GM19438 (cell line): ENCODE measurements at regions not wholly inside any gene's neighbourhood (a gene's known extent, or its start where the extent isn't known, plus 50 kb on each side); places are given as distances from the start of the nearest gene placed in this dataset.

Experiments used
- ATAC-seq: cut with Tn5 transposase; IDR thresholded peaks from one replicate; pipeline ENCODE4 v1.9.1; 2021; ENCODE audit warnings: low read depth; ENCODE audit not compliant: unreplicated experiment

DNA sequence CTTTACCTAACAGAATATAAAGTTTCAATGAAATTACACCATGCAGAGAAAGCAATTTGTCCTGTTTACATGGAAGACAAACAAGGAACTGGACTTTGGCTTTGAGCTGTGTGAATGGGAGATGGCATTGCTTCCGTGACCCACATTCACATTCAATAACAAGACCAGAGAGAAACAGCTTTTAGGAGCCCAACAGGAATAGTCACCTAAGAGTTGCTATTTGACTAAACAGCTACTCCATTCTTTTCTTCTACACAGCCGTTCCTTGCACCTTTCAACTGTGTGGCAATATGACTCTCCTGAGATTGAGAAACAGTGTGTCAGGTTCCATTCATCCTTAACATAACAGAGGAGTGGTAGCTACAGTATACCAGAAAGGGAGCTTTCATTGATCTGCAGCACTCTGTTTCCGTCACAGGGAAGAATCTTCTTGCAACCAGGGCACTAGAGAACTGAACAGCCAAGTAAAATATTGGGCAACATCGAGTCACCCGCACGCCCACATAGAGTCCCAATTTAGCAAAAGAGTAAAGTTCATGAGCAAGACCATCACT lies 355.1 kb downstream of the HAO1 start:
- ATAC-seq = no peak

- no peak for ATAC-seq
Observed at GRCh38 chr20:7586481-7586880, 353.8 kb downstream of the HAO1 start.

GRCh38 chr20:7589164-7589563 lies 351.1 kb downstream of the HAO1 start:
- ATAC-seq = no peak

GRCh38 chr20:7596541-7596940 lies 343.7 kb downstream of the HAO1 start:
- ATAC-seq = no peak

DNA sequence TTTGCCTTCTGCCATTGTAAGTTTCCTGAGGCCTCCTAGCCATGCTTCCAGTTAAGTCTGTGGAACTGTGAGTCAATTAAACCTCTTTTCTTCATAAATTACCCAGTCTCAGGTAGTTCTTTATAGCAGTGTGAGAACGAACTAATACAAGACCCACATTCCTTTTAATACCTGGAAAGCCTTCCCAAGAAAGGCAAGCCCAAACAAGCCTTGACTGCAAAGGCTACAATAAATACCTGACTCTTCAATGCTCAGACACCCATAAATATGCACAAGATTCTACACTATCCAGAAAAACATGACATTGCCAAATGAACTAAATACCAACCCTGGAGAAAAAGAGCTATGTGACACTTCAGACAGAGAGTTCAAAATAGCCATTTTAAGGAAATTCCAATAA lies 338.8 kb downstream of the HAO1 start:
- ATAC-seq = no peak

- ATAC-seq = no peak
Observed at GRCh38 chr20:7606941-7607340, 333.3 kb downstream of the HAO1 start.

DNA sequence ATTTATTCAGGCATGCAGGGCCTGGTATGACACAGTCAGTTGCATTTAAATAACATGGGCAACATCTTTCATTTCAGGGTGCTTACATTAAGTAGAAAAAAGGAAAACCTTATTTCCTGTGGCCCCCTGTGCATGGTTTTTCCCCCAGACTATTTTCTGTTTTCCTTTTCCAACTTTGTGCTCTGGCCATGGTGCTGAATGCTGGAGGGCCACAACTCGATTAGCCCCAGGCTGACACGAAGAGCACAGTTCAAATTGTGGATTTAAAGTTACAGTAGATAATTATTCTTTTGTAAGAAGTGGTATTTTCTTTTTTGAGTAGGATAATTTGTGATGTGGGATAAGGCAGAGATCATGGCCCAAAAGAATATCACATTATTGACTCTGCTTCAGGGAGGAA lies 332.0 kb downstream of the HAO1 start:
- no peak for ATAC-seq

GRCh38 chr20:7609251-7609650 lies 331.0 kb downstream of the HAO1 start:
- ATAC-seq = no peak

DNA sequence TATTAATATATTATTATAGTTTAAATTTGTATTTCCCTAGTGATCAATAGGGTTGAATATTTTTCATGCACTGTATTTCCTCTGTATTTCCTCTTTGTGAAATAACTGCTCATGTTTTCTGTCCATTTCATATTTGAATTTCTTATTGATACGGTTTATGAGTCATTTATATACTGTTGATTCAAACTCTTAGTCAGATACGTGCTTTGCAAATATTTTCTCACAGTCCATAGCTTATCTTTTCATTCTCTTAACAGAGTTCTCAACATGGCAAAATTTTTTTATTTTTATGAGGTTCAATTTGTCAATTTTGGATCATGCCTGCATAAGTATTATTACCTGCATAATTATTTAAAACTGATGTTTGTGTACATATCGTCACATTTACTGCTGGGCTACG lies 329.6 kb downstream of the HAO1 start:
- no peak for ATAC-seq

GRCh38 chr20:7617797-7618196 lies 322.5 kb downstream of the HAO1 start:
- ATAC-seq = no peak

DNA sequence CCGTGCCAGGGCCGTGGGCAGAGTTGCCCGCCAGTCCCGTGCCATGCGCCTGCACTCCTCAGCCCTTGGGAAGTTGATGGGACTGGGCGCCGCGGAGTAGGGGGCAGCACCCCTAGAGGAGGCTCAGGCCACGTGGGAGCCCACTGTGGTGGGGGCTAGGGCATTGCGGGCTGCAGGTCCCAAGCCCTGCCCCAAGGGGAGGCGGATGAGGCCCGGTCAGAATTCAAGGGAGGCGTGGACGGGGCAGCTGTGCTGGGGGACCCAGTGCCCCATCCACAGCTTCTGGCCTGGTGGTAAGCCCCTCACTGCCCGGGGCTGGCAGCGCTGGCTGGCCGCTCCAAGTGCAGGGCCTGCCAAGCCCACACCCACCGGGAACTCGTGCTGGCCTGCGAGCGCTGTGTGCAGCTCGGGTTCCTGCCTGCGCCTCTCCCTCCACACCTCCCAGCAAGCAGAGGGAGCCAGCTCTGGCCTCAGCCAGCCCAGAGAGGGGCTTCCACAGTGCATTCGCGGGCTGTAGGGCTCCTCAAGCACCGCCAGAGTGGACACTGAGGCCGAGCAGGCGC lies 317.8 kb downstream of the HAO1 start:
- no peak for ATAC-seq

DNA sequence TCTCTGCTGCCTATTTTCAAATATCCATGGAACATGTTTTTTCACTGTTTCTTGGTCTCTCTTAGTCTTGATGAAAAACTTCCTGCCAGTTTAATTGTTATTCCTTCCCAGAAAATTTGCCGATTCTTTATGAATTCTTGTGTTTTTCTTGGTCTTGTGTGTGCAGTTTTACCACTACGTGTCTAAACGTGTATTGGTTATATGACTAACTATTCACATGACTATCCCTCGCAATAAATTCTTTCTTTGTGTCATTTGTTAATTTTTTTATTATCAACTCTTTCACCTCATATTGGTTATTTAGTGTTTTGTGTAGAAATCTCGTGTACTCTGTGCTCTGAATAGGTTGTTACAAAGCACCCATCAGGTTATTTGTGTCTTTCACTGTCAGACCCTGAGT lies 315.4 kb downstream of the HAO1 start:
- no peak for ATAC-seq

- ATAC-seq = no peak
Observed at GRCh38 chr20:7627734-7628663, 312.3 kb downstream of the HAO1 start.

GRCh38 chr20:7629880-7630279 lies 310.4 kb downstream of the HAO1 start:
- no peak for ATAC-seq

DNA sequence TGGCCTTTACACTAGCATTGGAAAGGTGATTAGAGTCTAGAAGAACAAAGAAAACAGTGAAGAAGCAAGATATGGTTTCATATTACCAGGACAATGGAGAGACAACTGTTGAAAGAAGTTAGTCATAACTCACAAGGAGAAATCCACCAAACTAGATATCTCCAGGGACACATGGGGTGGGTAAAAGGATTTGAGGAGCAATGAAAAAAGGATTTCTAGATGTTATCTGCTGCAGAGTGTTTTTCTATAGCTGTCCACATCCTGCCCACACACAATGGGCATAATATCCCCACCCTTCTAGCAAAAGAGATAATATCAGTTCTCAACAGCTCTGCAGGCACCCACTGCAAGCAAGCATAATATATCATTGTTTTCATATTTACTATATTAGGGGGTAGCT lies 303.1 kb downstream of the HAO1 start:
- ATAC-seq = no peak

GRCh38 chr20:7650086-7650879 lies 290.0 kb downstream of the HAO1 start:
- no peak for ATAC-seq

DNA sequence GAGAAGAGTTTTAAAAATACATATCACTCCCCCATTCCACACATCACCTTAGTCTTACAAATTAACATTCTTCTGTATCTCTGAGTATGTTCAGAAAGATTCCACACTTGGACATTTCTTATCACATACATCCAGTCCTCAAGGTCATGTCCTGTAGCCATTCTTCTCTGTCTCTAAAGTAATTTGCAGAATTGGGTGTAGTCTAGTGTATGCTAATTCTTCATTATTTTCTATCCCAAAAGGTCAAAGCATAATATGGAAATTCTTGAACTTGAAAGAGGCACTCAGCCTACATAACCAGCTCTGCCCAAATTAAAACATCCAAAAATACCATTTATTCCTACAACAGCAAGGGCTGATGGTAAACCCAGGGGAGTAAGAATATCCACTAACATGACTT lies 286.0 kb downstream of the HAO1 start:
- no peak for ATAC-seq

GRCh38 chr20:7656687-7657467 lies 283.4 kb downstream of the HAO1 start:
- ATAC-seq = no peak

- ATAC-seq = no peak
Observed at GRCh38 chr20:7657569-7657968, 282.7 kb downstream of the HAO1 start.

DNA sequence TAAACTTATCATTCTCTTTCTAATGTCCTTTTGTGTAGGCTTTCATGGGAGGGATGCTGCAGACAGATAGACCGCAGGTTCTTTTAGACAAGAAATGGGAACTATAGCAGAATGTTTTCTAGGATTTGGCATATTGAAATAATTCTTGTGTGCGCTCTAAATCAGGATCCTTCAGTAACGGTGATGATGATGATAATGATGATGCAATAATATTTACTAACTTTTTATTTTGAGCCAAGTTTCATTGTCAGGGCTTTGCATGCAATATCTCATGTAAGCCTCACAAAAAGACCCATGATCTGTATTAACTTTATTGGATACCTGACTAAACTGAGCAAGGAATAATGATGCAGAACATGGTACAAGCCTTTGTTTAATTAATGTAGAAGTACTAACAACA lies 280.1 kb downstream of the HAO1 start:
- ATAC-seq = no peak
